GM19438 (cell line): ENCODE measurements at regions not wholly inside any gene's neighbourhood (a gene's known extent, or its start where the extent isn't known, plus 50 kb on each side); places are given as distances from the start of the nearest gene placed in this dataset.

Experiments
- ATAC-seq: cut with Tn5 transposase; IDR thresholded peaks from one replicate; pipeline ENCODE4 v1.9.1; 2021; ENCODE audit warnings: low read depth; ENCODE audit not compliant: unreplicated experiment

GRCh38 chr12:125936502-125936901, 871.3 kb downstream of the AACS start:
- no peak for ATAC-seq

DNA sequence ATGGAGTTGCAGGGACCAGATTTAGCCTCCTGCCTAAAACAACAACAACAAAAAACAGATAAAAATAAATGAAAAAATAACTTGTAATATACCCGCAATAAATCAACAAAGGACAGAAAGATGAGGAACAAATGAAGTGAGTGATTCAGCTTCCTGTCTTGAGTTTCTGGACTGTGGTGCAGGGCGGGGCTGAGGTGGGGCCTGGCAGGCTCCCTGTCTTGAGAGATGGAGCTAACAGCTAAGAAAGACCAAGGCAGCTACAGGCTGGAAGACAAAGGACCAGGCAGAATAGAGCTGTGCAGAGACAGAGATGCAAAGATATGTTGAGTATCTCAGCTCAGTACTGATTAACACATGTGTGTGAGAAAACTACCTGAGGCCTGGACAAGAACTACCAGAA, 879.2 kb downstream of the AACS start:
- ATAC-seq, result no peak

DNA sequence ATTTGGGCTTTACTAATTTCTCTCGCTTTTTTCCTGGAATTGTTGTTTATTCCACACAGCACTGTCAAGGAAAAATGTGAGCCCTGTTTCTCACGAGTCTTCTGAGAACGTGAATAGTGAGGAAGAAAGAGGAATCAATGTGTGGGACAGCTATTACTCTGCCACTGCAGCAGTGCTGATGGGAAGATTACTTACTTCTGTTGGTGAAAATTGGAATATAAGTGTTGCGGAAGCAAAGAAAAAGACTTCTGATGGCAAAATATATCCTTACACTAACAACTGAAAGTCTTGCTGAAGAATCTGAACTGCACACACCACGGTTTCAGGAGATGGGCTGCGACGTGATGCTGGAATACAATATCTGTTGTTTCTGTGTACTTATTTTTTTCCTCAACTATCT, 884.2 kb downstream of the AACS start:
- ATAC-seq, result no peak

- ATAC-seq, result no peak
These were observed 889.1 kb downstream of the AACS start for GRCh38 chr12:125954362-125954761.

- ATAC-seq, result no peak
These were observed 891.0 kb downstream of the AACS start for GRCh38 chr12:125956186-125956585.

GRCh38 chr12:125966641-125967040, 901.4 kb downstream of the AACS start:
- ATAC-seq, result no peak

DNA sequence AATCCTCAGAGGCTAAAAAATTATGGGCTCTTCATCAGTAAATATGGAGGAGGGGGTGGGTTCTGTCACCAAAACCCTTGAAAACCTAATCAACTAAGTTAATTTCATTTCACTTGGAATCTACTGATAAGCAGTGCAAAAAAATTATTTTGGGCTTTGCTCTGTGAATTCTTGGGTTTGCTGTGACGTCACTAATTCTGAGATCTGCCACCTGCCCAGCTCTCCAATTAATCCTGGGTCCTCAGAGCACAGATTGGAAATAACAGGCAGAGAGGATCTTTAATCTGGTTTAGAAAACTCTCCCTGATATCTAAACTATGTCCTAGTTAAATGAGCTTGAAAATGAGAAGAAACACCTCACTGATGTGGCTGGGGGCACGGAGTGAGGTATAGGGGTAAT, 903.2 kb downstream of the AACS start:
- no peak for ATAC-seq

DNA sequence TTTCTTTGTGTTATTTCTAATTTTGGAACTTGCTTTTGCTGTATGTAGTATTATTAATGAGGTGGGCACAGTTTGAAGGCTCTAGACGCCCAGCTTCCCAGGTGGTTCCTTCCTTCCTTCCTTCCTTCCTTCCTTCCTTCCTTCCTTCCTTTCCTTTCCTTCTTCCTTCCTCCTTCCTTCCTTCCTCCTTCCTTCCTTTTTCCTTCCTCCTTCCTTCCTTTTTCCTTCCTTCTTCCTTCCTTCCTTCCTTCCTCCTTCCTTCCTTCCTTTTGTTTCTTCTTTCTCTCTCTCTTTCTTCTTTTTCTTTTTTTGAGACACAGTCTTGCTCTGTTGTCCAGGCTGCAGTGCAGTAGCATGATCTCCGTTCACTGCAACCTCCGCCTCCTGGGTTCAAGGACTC, 906.7 kb downstream of the AACS start:
- ATAC-seq, result no peak

DNA sequence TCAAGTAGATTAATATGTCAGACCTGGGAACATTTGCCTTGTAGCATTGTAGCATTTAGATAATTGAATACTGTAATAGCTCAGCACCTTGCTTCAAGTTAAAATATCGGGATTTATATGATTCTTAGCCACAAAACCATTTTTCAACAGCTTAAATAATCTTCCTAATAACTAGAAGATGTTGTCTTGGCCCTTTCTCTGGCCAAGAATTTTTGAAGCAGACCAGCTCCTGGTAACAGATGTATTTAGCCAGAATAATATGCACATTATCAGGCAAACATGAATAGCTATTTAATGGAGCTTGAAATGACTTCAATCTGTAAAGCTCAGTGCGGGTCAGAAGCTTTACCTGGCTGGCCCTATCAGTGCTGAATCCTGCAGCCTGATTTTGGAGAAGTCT, 913.1 kb downstream of the AACS start:
- ATAC-seq, result no peak

DNA sequence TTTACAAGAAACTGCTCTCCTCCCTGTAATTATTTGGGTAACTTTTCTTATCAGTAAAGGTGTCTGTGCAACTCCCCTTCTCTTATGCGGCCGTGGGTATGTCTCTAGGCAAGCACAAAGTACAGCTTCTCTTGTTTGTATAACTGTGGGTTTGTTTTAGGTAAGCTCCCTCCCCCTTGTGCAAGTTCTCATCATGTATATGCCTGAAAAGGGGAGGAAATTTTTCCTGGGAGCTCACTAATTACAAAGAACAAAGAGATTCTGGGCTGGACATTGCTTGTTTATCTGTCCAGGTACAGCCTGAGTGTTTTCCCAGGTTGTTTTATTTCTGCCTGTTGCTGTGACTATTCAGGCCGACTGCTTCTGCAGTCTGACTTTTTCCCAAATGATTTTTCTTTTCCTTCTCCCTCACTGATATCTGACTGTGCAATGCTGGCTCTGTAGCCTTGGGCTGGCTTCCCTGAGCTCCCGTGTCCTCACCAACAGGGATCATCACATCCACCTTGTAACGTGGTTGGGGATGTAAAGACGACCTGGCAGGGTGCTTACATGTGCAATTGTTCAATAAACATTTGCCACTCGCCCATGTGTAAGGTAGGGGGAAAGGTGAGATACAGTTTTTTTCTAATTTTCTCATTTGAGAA, 916.5 kb downstream of the AACS start:
- no peak for ATAC-seq

DNA sequence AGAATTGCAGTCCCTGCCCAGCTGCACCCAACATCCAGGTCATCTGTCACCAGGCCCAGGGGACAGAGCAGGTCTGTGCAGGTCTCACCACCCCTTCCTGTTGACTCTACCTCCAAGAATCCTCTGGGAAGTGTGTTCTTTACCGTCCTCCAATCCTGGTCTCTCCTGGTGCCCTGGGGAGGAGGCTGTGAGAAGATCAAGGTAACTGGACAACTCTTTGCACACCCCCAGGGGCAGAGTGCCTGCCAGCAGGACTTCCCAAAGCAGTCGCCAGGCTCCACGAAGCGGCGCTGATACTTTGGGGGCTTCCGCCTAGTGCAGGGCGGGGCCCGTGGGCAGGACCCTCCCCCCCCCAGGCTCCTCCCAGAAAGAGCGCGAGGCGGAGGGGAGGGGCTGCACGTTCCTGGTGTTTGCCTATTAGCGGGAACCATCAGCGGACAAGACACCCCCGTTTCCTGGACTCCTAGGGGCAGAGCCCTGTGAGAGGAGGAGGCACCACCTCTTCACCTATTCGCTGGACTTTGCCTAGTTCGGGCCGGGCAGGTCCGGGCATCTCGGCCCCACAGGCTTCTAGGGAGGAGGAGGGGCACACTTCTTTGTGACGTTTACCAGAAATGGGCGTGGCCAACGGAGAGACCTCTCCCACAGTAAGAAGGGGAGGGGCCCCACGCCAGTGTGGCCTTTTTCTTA, 918.0 kb downstream of the AACS start:
- ATAC-seq, result no peak

DNA sequence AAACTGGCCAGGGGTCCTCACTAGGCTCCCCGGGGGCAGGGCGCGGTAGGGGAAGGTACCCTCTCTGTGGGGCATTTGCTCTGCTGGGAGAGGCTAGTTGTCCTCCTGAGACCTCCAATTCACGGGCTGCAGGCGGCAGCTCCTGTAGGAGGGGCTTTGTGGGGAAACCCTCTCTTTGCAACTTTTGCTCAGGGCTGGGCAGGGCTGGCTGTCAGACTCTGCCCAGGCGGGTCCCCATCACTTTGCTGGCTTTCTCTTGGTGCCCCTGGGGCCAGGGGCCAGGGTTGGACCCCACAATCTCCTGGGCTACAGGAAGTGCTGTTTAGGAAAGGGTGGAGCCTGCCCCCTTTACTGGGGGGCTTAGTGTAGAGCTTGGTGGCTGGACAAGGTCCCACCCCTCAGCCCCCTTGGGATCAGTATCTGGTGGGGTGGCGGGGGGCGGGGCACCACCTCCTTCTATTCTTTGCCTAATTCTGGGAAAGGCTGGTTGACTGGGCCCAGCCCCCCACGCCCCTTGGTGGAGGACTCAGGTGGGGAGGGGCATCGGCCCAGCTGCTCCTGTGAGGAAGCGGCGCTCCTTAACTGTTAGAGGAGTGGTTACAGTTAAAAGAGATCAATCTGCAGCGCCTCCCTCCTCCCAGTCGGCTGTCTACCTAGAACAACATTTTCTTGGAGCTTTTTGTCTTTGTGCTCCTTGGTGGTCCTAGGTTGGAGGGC, 918.7 kb downstream of the AACS start:
- ATAC-seq, result no peak

DNA sequence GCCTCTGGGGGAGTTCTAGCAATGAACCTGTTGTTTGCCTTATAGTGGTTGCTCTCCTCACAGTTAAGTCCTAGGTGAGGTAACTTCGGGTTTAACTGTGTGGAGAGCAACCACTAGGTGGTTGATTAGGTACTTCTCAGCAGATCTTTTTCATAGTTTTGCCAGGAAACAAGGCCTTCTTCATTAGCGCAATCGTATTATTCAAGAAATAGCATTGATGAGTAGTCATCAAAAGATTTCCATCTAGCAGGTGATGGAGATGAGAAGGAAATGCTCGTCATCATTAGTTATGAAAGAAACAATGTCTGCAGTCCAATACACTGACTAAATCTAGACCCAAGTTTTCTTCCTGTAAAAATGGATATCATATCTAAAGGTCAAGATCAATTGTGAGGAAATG, 923.3 kb downstream of the AACS start:
- ATAC-seq, result no peak

- no peak for ATAC-seq
These were observed 924.5 kb downstream of the AACS start for GRCh38 chr12:125989696-125990095.

- ATAC-seq, result no peak
These were observed 931.2 kb downstream of the AACS start for GRCh38 chr12:125996443-125996842.

DNA sequence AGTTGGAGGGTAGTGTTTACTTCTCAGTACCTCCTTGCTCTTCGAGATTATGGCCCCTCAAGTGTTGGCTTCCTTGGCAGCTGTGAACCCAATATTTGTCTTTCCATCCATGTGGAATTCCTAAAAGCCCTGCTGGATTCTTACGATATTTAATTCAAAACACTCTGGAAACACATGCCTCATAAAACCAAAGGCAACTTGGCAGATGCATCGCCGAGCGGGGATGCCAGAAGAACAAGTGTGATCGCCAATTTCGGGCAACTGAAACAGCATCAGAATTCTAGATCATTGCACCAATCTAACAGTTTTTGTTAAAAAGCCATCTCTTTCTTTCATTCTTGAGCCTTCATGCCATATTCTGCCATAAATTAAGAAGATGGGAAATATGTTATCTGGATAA, 934.4 kb downstream of the AACS start:
- no peak for ATAC-seq

- no peak for ATAC-seq
These were observed 954.1 kb downstream of the AACS start for GRCh38 chr12:126019385-126019784.

DNA sequence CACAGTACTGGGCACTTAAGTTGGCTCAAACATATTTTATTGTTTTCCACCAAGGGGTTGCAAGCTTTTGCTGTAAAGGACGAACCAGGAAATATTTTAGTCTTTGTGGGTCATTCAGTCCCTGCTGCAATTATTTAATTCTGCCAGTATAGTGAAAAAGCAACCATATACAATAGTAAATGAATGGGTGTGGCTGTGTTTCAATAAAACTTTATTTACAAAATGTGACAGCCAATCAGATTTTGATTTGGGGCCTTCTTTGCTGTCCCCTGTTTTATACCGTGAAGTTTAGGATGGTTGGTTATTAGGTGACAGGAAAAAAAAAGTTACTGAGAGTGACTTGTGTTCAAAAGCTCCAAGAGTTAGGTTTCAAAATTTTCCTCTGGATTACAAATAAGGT, 956.4 kb downstream of the AACS start:
- ATAC-seq, result no peak

DNA sequence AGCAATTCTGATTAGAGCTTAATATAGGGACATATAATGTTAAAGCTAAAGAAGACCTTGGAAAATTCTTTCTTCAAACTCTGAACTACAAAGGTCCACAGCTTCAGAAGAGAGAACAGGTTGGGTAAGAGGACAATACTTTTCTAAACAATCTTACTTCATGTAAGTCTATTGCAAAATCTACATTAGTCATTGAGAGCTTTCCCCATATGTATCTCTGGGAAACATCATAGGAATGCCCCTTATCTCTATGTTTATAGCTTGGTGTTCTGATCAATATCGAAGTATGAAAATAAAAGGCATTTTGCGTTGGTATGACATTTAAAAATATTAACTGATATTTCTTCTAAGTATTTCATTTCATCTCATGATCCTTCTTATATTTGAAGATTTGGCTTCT, 962.6 kb downstream of the AACS start:
- no peak for ATAC-seq

GRCh38 chr12:126030573-126030972, 965.3 kb downstream of the AACS start:
- no peak for ATAC-seq

DNA sequence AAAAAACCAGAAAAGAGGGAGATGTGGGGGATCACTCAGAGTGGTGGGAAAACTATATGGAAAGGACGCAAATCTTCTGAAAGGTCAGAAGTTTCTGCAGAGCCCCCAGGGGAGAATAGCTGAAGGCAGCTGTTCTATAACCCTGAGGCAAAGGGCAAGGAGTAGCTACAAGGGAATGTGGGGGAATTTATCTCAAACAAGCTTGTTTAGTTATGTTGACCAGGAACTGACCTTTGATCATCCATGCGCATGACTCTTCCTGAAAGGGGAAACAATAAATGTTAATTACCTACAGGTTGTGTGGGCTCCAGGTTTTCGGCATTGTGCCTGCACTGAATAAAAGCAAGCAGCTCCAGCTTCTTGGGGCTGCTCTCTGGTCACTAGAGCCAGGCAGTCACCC, 968.5 kb downstream of the AACS start:
- ATAC-seq, result no peak

GRCh38 chr12:126036348-126036747, 971.1 kb downstream of the AACS start:
- ATAC-seq, result no peak
